Testis (tissue), 2 donors: ENCODE measurements at regions not wholly inside any gene's neighbourhood (a gene's known extent, or its start where the extent isn't known, plus 50 kb on each side); places are given as distances from the start of the nearest gene placed in this dataset.

Source experiments
- POLR2A ChIP-seq: fragments of 450-650 bp; IDR thresholded peaks from one replicate; pipeline ENCODE4 v1.6.1; 2017; ENCODE audit warnings: antibody characterized with exemption, mild to moderate bottlenecking, moderate library complexity
- TF ChIP-seq, protein P1 (sequence below), 3 experiments: fragments of 450-650 bp in 2 of 3; fragments of 200-600 bp in 1 of 3; sonication (generic) in 1 of 3; IDR thresholded peaks; one replicate each; pipeline ENCODE4 v1.5.1; 2016 to 2019; ENCODE audit warnings: antibody characterized with exemption in 3 of 3, mild to moderate bottlenecking in 2 of 3, moderate library complexity in 1 of 3

DNA sequence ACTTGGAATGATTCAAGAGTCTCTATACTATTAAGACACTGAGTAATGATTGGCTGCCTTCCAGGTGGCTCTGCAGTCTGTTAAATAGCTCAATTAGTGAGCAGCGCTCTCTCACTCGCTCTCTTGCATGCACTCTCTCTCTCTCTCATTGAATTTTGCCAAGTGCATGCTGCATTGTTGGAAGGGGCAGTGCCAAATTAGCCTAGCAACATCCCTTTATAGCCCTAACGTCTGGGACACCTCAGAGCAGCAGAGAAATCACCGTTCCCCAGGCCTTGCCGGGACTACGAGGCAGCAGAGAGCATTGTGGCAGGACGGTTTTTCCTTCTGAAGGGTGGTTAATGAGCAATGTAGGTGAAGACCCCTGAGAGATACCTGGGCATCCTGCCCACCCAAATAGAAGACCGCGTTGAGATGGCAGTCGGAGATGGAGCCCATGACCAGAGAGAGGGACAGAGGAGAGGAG lies 447.6 kb upstream of the POU3F3 start:
- TF ChIP-seq, protein P1, sequence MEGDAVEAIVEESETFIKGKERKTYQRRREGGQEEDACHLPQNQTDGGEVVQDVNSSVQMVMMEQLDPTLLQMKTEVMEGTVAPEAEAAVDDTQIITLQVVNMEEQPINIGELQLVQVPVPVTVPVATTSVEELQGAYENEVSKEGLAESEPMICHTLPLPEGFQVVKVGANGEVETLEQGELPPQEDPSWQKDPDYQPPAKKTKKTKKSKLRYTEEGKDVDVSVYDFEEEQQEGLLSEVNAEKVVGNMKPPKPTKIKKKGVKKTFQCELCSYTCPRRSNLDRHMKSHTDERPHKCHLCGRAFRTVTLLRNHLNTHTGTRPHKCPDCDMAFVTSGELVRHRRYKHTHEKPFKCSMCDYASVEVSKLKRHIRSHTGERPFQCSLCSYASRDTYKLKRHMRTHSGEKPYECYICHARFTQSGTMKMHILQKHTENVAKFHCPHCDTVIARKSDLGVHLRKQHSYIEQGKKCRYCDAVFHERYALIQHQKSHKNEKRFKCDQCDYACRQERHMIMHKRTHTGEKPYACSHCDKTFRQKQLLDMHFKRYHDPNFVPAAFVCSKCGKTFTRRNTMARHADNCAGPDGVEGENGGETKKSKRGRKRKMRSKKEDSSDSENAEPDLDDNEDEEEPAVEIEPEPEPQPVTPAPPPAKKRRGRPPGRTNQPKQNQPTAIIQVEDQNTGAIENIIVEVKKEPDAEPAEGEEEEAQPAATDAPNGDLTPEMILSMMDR (IDR thresholded peaks at IDR 0.05), result no peak
- TF ChIP-seq POLR2A, result no peak
